GM19397 (cell line): ENCODE measurements at regions not wholly inside any gene's neighbourhood (a gene's known extent, or its start where the extent isn't known, plus 50 kb on each side); places are given as distances from the start of the nearest gene placed in this dataset.

ENCODE experiments used
- ATAC-seq: cut with Tn5 transposase; IDR thresholded peaks from one replicate; pipeline ENCODE4 v1.9.1; 2021; ENCODE audit warnings: mild to moderate bottlenecking, moderate library complexity; ENCODE audit not compliant: unreplicated experiment

- no peak for ATAC-seq
Observed at GRCh38 chr2:83585250-83585649, 873.8 kb downstream of the SUCLG1 start.

- no peak for ATAC-seq
Observed at GRCh38 chr2:83584672-83585071, 874.4 kb downstream of the SUCLG1 start.

GRCh38 chr2:83582589-83582988, 876.5 kb downstream of the SUCLG1 start:
- ATAC-seq, result no peak

- ATAC-seq, result no peak
Observed at GRCh38 chr2:83579507-83579906, 879.6 kb downstream of the SUCLG1 start.

GRCh38 chr2:83578405-83578804, 880.7 kb downstream of the SUCLG1 start:
- ATAC-seq, result no peak

- ATAC-seq, result no peak
Observed at GRCh38 chr2:83574614-83575013, 884.5 kb downstream of the SUCLG1 start.

- no peak for ATAC-seq
Observed at GRCh38 chr2:83573060-83573459, 886.0 kb downstream of the SUCLG1 start.

- no peak for ATAC-seq
Observed at GRCh38 chr2:83572400-83572799, 886.7 kb downstream of the SUCLG1 start.

GRCh38 chr2:83567551-83567950, 891.5 kb downstream of the SUCLG1 start:
- no peak for ATAC-seq

- ATAC-seq, result no peak
Observed at GRCh38 chr2:83565626-83566025, 893.5 kb downstream of the SUCLG1 start.

GRCh38 chr2:83565181-83565580, 893.9 kb downstream of the SUCLG1 start:
- no peak for ATAC-seq

- no peak for ATAC-seq
Observed at GRCh38 chr2:83561592-83561991, 897.5 kb downstream of the SUCLG1 start.

- ATAC-seq, result no peak
Observed at GRCh38 chr2:83536556-83536955, 922.5 kb downstream of the SUCLG1 start.

- no peak for ATAC-seq
Observed at GRCh38 chr2:83534416-83534815, 924.7 kb downstream of the SUCLG1 start.

- ATAC-seq, result no peak
Observed at GRCh38 chr2:83531206-83531826, 927.8 kb downstream of the SUCLG1 start.

GRCh38 chr2:83528767-83529166, 930.3 kb downstream of the SUCLG1 start:
- no peak for ATAC-seq

- no peak for ATAC-seq
Observed at GRCh38 chr2:83522891-83523493, 936.1 kb downstream of the SUCLG1 start.

GRCh38 chr2:83517727-83518368, 941.2 kb downstream of the SUCLG1 start:
- no peak for ATAC-seq

- no peak for ATAC-seq
Observed at GRCh38 chr2:83516503-83516902, 942.6 kb downstream of the SUCLG1 start.

GRCh38 chr2:83487451-83487850, 971.6 kb downstream of the SUCLG1 start:
- ATAC-seq, result no peak

- no peak for ATAC-seq
Observed at GRCh38 chr2:83481436-83481835, 977.6 kb downstream of the SUCLG1 start.

GRCh38 chr2:83478037-83478436, 981.0 kb downstream of the SUCLG1 start:
- ATAC-seq, result no peak
